KBM-7 (cell line): ENCODE measurements at regions not wholly inside any gene's neighbourhood (a gene's known extent, or its start where the extent isn't known, plus 50 kb on each side); places are given as distances from the start of the nearest gene placed in this dataset.
"Not testable (repeated sequence)": the region's sequence is repeated elsewhere in the genome, so short reads cannot be mapped to it uniquely, and the experiment has no call there.

Source experiments
- DNase-seq: peaks from one replicate; pipeline ENCODE4 v3.0.0-alpha.2; 2015
- in situ Hi-C: fragments of 300-500 bp; cut with MboI; formaldehyde crosslinking; loops from 2 replicates; pipeline ENCODE4 v1.14.3; 2020; ENCODE audit warnings: low sequenced_read_pairs, low pct_unique_long_range_greater_than_20kb, mixed read lengths

GRCh38 chr7:54187886-54188685 lies 354.1 kb upstream of the VSTM2A start:
- DNase-seq, result no peak
- in situ Hi-C loops, result no loop called here

- DNase-seq, result no peak
- in situ Hi-C loops, result no loop called here
These were observed 353.3 kb upstream of the VSTM2A start for GRCh38 chr7:54188843-54189242.

- in situ Hi-C loops, result no loop called here
- no peak for DNase-seq
These were observed 352.8 kb upstream of the VSTM2A start for GRCh38 chr7:54189330-54189729.

- in situ Hi-C loops, result no loop called here
- no peak for DNase-seq
These were observed 340.7 kb upstream of the VSTM2A start for GRCh38 chr7:54201501-54201900.

GRCh38 chr7:54215424-54215823 lies 326.8 kb upstream of the VSTM2A start:
- in situ Hi-C loops, result no loop called here
- no peak for DNase-seq

- in situ Hi-C loops, DNase-seq: not testable (repeated sequence)
These were observed 316.1 kb upstream of the VSTM2A start for GRCh38 chr7:54226030-54226429.

GRCh38 chr7:54242776-54243175 lies 299.4 kb upstream of the VSTM2A start:
- in situ Hi-C loops, result no loop called here
- DNase-seq, result no peak

- in situ Hi-C loops, result no loop called here
- no peak for DNase-seq
These were observed 297.2 kb upstream of the VSTM2A start for GRCh38 chr7:54245020-54245419.

GRCh38 chr7:54249686-54250085 lies 292.5 kb upstream of the VSTM2A start:
- in situ Hi-C loops, result no loop called here

GRCh38 chr7:54252256-54253035 lies 289.7 kb upstream of the VSTM2A start:
- in situ Hi-C loops, result no loop called here
- DNase-seq, result no peak

More at GRCh38 chr7:54249686-54250085, 292.5 kb upstream of the VSTM2A start:
- no peak for DNase-seq

- no peak for DNase-seq
- in situ Hi-C loops, result no loop called here
These were observed 289.2 kb upstream of the VSTM2A start for GRCh38 chr7:54253036-54253373.

GRCh38 chr7:54255242-54255641 lies 286.9 kb upstream of the VSTM2A start:
- in situ Hi-C loops, result no loop called here
- DNase-seq, result no peak

- DNase-seq, result no peak
- in situ Hi-C loops, result no loop called here
These were observed 283.0 kb upstream of the VSTM2A start for GRCh38 chr7:54259185-54259584.

- in situ Hi-C loops, result no loop called here
- no peak for DNase-seq
These were observed 281.2 kb upstream of the VSTM2A start for GRCh38 chr7:54260941-54261371.

GRCh38 chr7:54278847-54279246 lies 263.3 kb upstream of the VSTM2A start:
- in situ Hi-C loops, result no loop called here
- no peak for DNase-seq

- no peak for DNase-seq
- in situ Hi-C loops, result no loop called here
These were observed 249.8 kb upstream of the VSTM2A start for GRCh38 chr7:54292171-54292925.

GRCh38 chr7:54299426-54299825 lies 242.7 kb upstream of the VSTM2A start:
- DNase-seq, result no peak
- in situ Hi-C loops, result no loop called here

- DNase-seq, in situ Hi-C loops: not testable (repeated sequence)
These were observed 226.2 kb upstream of the VSTM2A start for GRCh38 chr7:54315955-54316354.

- in situ Hi-C loops, result no loop called here
- DNase-seq, result no peak
These were observed 215.5 kb upstream of the VSTM2A start for GRCh38 chr7:54326592-54327167.
